ENCODE measurements at regions not wholly inside any gene's neighbourhood (a gene's known extent, or its start where the extent isn't known, plus 50 kb on each side); places are given as distances from the start of the nearest gene placed in this dataset.

GRCh38 chr22:35480627-35481550 is 59.7 kb upstream of the RASD2 start:
- no peak for TF ChIP-seq MAX (IDR thresholded peaks at IDR 0.05; ENCODE audit: low read depth, low read length)
- no peak for TF ChIP-seq POLR2A (IDR thresholded peaks at IDR 0.05; ENCODE audit: extremely low read depth, insufficient read length)
